Fibroblast of gingiva (primary cell): ENCODE measurements at regions not wholly inside any gene's neighbourhood (a gene's known extent, or its start where the extent isn't known, plus 50 kb on each side); places are given as distances from the start of the nearest gene placed in this dataset.
"Not testable (repeated sequence)": the region's sequence is repeated elsewhere in the genome, so short reads cannot be mapped to it uniquely, and the experiment has no call there.

Source experiments
- DNase-seq: peaks from one replicate; pipeline ENCODE4 v3.0.0-alpha.2; 2011; ENCODE audit warnings: low read depth

- DNase-seq: peak; percentile 75
Observed at GRCh38 chr2:215654148-215654819, 218.4 kb upstream of the FN1 start.

- DNase-seq: peak; percentile 3
Observed at GRCh38 chr2:215653344-215654030, 217.6 kb upstream of the FN1 start.

GRCh38 chr2:215652388-215652787, 216.5 kb upstream of the FN1 start:
- DNase-seq: peak; percentile 88

- no peak for DNase-seq
Observed at GRCh38 chr2:215651412-215651811, 215.5 kb upstream of the FN1 start.

- DNase-seq: no peak
Observed at GRCh38 chr2:215644233-215644897, 208.5 kb upstream of the FN1 start.

GRCh38 chr2:215638687-215639086, 202.8 kb upstream of the FN1 start:
- DNase-seq: no peak

GRCh38 chr2:215637651-215638050, 201.8 kb upstream of the FN1 start:
- DNase-seq: no peak

GRCh38 chr2:215636816-215637215, 200.9 kb upstream of the FN1 start:
- no peak for DNase-seq

GRCh38 chr2:215635788-215636139, 199.9 kb upstream of the FN1 start:
- DNase-seq: peak; percentile 34

GRCh38 chr2:215635071-215635787, 199.4 kb upstream of the FN1 start:
- DNase-seq: no peak

GRCh38 chr2:215633360-215633759, 197.5 kb upstream of the FN1 start:
- no peak for DNase-seq

- no peak for DNase-seq
Observed at GRCh38 chr2:215631696-215632095, 195.8 kb upstream of the FN1 start.

GRCh38 chr2:215630796-215631195, 194.9 kb upstream of the FN1 start:
- not testable (repeated sequence) for DNase-seq

GRCh38 chr2:215627771-215628170, 191.9 kb upstream of the FN1 start:
- no peak for DNase-seq

GRCh38 chr2:215626812-215627281, 191.0 kb upstream of the FN1 start:
- DNase-seq: peak; percentile 11

GRCh38 chr2:215626063-215626462, 190.2 kb upstream of the FN1 start:
- no peak for DNase-seq

GRCh38 chr2:215625207-215625606, 189.3 kb upstream of the FN1 start:
- no peak for DNase-seq

- DNase-seq: peak; percentile 98
Observed at GRCh38 chr2:215624423-215624829, 188.6 kb upstream of the FN1 start.

GRCh38 chr2:215622837-215623236, 187.0 kb upstream of the FN1 start:
- no peak for DNase-seq

- no peak for DNase-seq
Observed at GRCh38 chr2:215621381-215621780, 185.5 kb upstream of the FN1 start.

GRCh38 chr2:215620528-215620927, 184.7 kb upstream of the FN1 start:
- DNase-seq: no peak

GRCh38 chr2:215619989-215620388, 184.1 kb upstream of the FN1 start:
- DNase-seq: no peak
